Neural cell (in vitro differentiated cells): ENCODE measurements at regions not wholly inside any gene's neighbourhood (a gene's known extent, or its start where the extent isn't known, plus 50 kb on each side); places are given as distances from the start of the nearest gene placed in this dataset.

Source experiments
- H2AFZ ChIP-seq: fragments of 200-600, 300-800 bp; sonication (generic), shearing (Covaris generic); 2 replicates; pipeline ENCODE4 v1.6.0; 2014; ENCODE audit warnings: low read depth, mild to moderate bottlenecking, antibody characterized with exemption, low read length, moderate library complexity
- H3F3A ChIP-seq: fragments of 200-600 bp; shearing (Covaris generic); 2 replicates; pipeline ENCODE4 v1.6.1; 2016; ENCODE audit warnings: mild to moderate bottlenecking, moderate library complexity, mixed read lengths, antibody characterized with exemption, low read length; ENCODE audit not compliant: insufficient read depth, poor library complexity, severe bottlenecking
- H3K27ac ChIP-seq: fragments of 200-600, 300-800 bp; sonication (generic), shearing (Covaris generic); 2 replicates; pipeline ENCODE4 v1.5.1; 2014; ENCODE audit warnings: mild to moderate bottlenecking, low read length, moderate library complexity
- H3K27me3 ChIP-seq: fragments of 300-800, 200-600 bp; sonication (generic), shearing (Covaris generic); 2 replicates; pipeline ENCODE4 v1.6.0; 2014; ENCODE audit warnings: mild to moderate bottlenecking, low read depth, low read length, moderate library complexity; ENCODE audit not compliant: insufficient read depth
- H3K36me3 ChIP-seq: fragments of 300-800, 200-600 bp; sonication (generic), shearing (Covaris generic); 2 replicates; pipeline ENCODE4 v1.5.1; 2014; ENCODE audit warnings: mild to moderate bottlenecking, antibody characterized with exemption, low read length, moderate library complexity; ENCODE audit not compliant: insufficient read depth
- H3K4me2 ChIP-seq: fragments of 300-800, 200-600 bp; sonication (generic), shearing (Covaris generic); 2 replicates; pipeline ENCODE4 v1.6.0; 2014; ENCODE audit warnings: mild to moderate bottlenecking, low read length
- H3K4me3 ChIP-seq: fragments of 300-800, 200-600 bp; sonication (generic), shearing (Covaris generic); 2 replicates; pipeline ENCODE4 v1.5.1; 2014; ENCODE audit warnings: mild to moderate bottlenecking, low read length, moderate library complexity
- H3K79me2 ChIP-seq: fragments of 200-600 bp; shearing (Covaris generic); replicated peaks from 2 replicates; pipeline ENCODE4 v1.6.0; 2014; ENCODE audit warnings: mild to moderate bottlenecking, low read length, moderate library complexity; ENCODE audit not compliant: insufficient read depth
- H3K9ac ChIP-seq: fragments of 300-800, 200-600 bp; sonication (generic), shearing (Covaris generic); 2 replicates; pipeline ENCODE4 v1.6.1; 2016; ENCODE audit warnings: mild to moderate bottlenecking, low read length, mixed read lengths
- H3K9me2 ChIP-seq: fragments of 200-600 bp; shearing (Covaris generic); 2 replicates; pipeline ENCODE4 v1.6.1; 2016; ENCODE audit warnings: mild to moderate bottlenecking, low read length, mixed read lengths; ENCODE audit not compliant: insufficient read depth
- H3K9me3 ChIP-seq: fragments of 200-600, 300-800 bp; sonication (generic), shearing (Covaris generic); 2 replicates; pipeline ENCODE4 v1.6.1; 2016; ENCODE audit warnings: mild to moderate bottlenecking, mixed run types, low read length, moderate library complexity, mixed read lengths
- H4K20me1 ChIP-seq: fragments of 200-600 bp; shearing (Covaris generic); 2 replicates; pipeline ENCODE4 v1.6.1; 2016; ENCODE audit warnings: mild to moderate bottlenecking, mixed run types; ENCODE audit not compliant: insufficient read depth
- EP300 ChIP-seq: fragments of 450-650 bp; conservative IDR thresholded peaks from 2 replicates; pipeline ENCODE4 v1.6.1; 2014; ENCODE audit warnings: antibody characterized with exemption, mild to moderate bottlenecking, moderate library complexity; ENCODE audit not compliant: poor library complexity, severe bottlenecking
- EZH2 ChIP-seq: fragments of 200-600, 300-800 bp; shearing (Covaris generic), sonication (generic); IDR thresholded peaks from 2 replicates; pipeline ENCODE4 v1.6.1; 2014; ENCODE audit warnings: antibody characterized with exemption, low read length, borderline replicate concordance, mild to moderate bottlenecking; ENCODE audit not compliant: insufficient read depth, poor library complexity, severe bottlenecking
- MXI1 ChIP-seq: fragments of 450-650 bp; conservative IDR thresholded peaks from 2 replicates; pipeline ENCODE4 v1.6.1; 2014; ENCODE audit warnings: antibody characterized with exemption, mild to moderate bottlenecking; ENCODE audit not compliant: poor library complexity, severe bottlenecking
- POLR2AphosphoS5 ChIP-seq: IDR thresholded peaks from 2 replicates; pipeline ENCODE4 v1.6.1; 2012
- RAD21 ChIP-seq: fragments of 450-650 bp; conservative IDR thresholded peaks from 2 replicates; pipeline ENCODE4 v1.6.1; 2014; ENCODE audit warnings: antibody characterized with exemption, mild to moderate bottlenecking, moderate library complexity
- REST ChIP-seq: IDR thresholded peaks from 2 replicates; pipeline ENCODE4 v1.6.1; 2012; ENCODE audit warnings: borderline replicate concordance
- SMC3 ChIP-seq: fragments of 450-650 bp; conservative IDR thresholded peaks from 2 replicates; pipeline ENCODE4 v1.6.1; 2014; ENCODE audit warnings: antibody characterized with exemption, mild to moderate bottlenecking, moderate library complexity; ENCODE audit not compliant: poor library complexity
- TAF1 ChIP-seq: IDR thresholded peaks from 2 replicates; pipeline ENCODE4 v1.6.1; 2012; ENCODE audit warnings: low read depth
- TF ChIP-seq, protein P1 (sequence below): fragments of 450-650 bp; IDR thresholded peaks from 2 replicates; pipeline ENCODE4 v1.5.1; 2014; ENCODE audit warnings: antibody characterized with exemption, mild to moderate bottlenecking, moderate library complexity; ENCODE audit not compliant: poor library complexity, severe bottlenecking

DNA sequence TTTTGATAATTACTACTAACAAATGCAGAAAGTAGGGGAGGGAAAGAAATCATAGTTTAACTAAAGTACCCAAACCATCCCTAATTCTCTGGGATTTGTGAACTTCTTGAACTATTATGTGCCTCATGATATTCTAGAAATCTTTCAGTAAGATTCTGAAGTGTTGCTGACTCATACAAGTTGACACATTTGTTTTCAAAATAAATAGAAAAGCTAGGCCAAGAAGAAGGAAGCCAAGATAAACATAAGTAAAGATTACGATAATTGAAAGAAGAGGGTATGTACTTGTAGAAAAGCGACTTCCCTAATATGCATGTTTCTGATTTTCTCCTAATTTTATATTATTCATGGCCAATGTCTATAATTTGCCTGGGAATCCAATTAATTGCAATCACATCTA lies 140.7 kb downstream of the TMSB4Y start:
- Histone ChIP-seq H3K9ac (no peak overlapping the region), H3K9me3 (no peaks in the 10 kb centered on the region), H3K27me3 (no peaks in the 10 kb centered on the region), H3K79me2 (no peaks in the 10 kb centered on the region), H2AFZ (no peak overlapping the region), H3K4me2 (no peak overlapping the region), H3K27ac (no peak overlapping the region), H3K36me3 (no peaks in the 10 kb centered on the region), H3F3A (no peaks in the 10 kb centered on the region), H4K20me1 (no peaks in the 10 kb centered on the region), H3K4me3 (no peak overlapping the region), H3K9me2 (no peaks in the 10 kb centered on the region)
- TF ChIP-seq, protein P1, sequence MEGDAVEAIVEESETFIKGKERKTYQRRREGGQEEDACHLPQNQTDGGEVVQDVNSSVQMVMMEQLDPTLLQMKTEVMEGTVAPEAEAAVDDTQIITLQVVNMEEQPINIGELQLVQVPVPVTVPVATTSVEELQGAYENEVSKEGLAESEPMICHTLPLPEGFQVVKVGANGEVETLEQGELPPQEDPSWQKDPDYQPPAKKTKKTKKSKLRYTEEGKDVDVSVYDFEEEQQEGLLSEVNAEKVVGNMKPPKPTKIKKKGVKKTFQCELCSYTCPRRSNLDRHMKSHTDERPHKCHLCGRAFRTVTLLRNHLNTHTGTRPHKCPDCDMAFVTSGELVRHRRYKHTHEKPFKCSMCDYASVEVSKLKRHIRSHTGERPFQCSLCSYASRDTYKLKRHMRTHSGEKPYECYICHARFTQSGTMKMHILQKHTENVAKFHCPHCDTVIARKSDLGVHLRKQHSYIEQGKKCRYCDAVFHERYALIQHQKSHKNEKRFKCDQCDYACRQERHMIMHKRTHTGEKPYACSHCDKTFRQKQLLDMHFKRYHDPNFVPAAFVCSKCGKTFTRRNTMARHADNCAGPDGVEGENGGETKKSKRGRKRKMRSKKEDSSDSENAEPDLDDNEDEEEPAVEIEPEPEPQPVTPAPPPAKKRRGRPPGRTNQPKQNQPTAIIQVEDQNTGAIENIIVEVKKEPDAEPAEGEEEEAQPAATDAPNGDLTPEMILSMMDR, result no peak
- no peak for TF ChIP-seq EZH2
- no peak for TF ChIP-seq REST
- TF ChIP-seq TAF1, result no peak
- no peak for TF ChIP-seq POLR2AphosphoS5
- TF ChIP-seq MXI1, result no peak
- TF ChIP-seq RAD21, result no peak
- TF ChIP-seq EP300, result no peak
- TF ChIP-seq SMC3, result no peak

- TF ChIP-seq REST, result no peak
- TF ChIP-seq EP300, result no peak
- no peak for TF ChIP-seq MXI1
- TF ChIP-seq EZH2, result no peak
- TF ChIP-seq POLR2AphosphoS5, result no peak
- no peak for TF ChIP-seq TAF1
- TF ChIP-seq SMC3, result no peak
- TF ChIP-seq RAD21, result no peak
- TF ChIP-seq, protein P1, result no peak
These were observed 141.0 kb downstream of the VCY start for GRCh38 chrY:13845276-13845675.

More at GRCh38 chrY:13845276-13845675, 141.0 kb downstream of the VCY start:
- no peak overlapping the region for H3K4me2 ChIP-seq
- H3K4me3 ChIP-seq, result no peak overlapping the region
- H3K9me2 ChIP-seq, result no peaks in the 10 kb centered on the region
- H3K79me2 ChIP-seq, result no peaks in the 10 kb centered on the region
- H3K27ac ChIP-seq, result no peak overlapping the region
- H4K20me1 ChIP-seq, result no peaks in the 10 kb centered on the region
- no peaks in the 10 kb centered on the region for H3K27me3 ChIP-seq
- H3K36me3 ChIP-seq, result no peaks in the 10 kb centered on the region
- H3K9me3 ChIP-seq, result no peaks in the 10 kb centered on the region
- H3K9ac ChIP-seq, result no peak overlapping the region
- no peak overlapping the region for H2AFZ ChIP-seq
- H3F3A ChIP-seq, result no peaks in the 10 kb centered on the region
